Fibroblast of lung (primary cell): ENCODE measurements at regions not wholly inside any gene's neighbourhood (a gene's known extent, or its start where the extent isn't known, plus 50 kb on each side); places are given as distances from the start of the nearest gene placed in this dataset.
A peak's percentile ranks its signal among the peaks of the same experiment; 100 is the strongest.

ENCODE experiments used
- DNase-seq, 2 donors: peaks; one replicate each; pipeline versions ENCODE4 v3.0.0 to v3.0.0-alpha.2; 2010; ENCODE audit warnings: low read depth in 2 of 2
- H2AFZ ChIP-seq: 2 replicates; pipeline ENCODE4 v1.5.1; 2012; ENCODE audit warnings: low read length, control low read depth, inconsistent platforms
- H3K27ac ChIP-seq: 2 replicates; pipeline ENCODE4 v1.5.1; 2011; ENCODE audit warnings: low read length, control low read depth; ENCODE audit not compliant: insufficient read depth
- H3K27me3 ChIP-seq: 2 replicates; pipeline ENCODE4 v1.5.1; 2011; ENCODE audit warnings: mild to moderate bottlenecking, low read length; ENCODE audit not compliant: control insufficient read depth, insufficient read depth
- H3K36me3 ChIP-seq: 2 replicates; pipeline ENCODE4 v1.5.1; 2011; ENCODE audit warnings: low read length; ENCODE audit not compliant: control insufficient read depth, insufficient read depth
- H3K4me1 ChIP-seq: 2 replicates; pipeline ENCODE4 v1.5.1; 2011; ENCODE audit warnings: low read length; ENCODE audit not compliant: control insufficient read depth, insufficient read depth; ENCODE audit errors: extremely low read depth
- H3K4me2 ChIP-seq: 2 replicates; pipeline ENCODE4 v1.5.1; 2011; ENCODE audit warnings: low read length, control low read depth; ENCODE audit not compliant: insufficient read depth; ENCODE audit errors: extremely low read depth
- H3K4me3 ChIP-seq, 4 experiments: fragments of 200-600 bp in 1 of 4; sonication (generic) in 1 of 4; replicated peaks in 1 of 4; 2 replicates each; pipeline ENCODE4 v1.5.1; 2011 to 2016; ENCODE audit warnings: low read length in 4 of 4, low read depth in 3 of 4, mild to moderate bottlenecking in 3 of 4, control low read depth in 2 of 4, inconsistent platforms in 1 of 4, mixed read lengths in 1 of 4; ENCODE audit not compliant: insufficient read depth in 1 of 4; ENCODE audit errors: control extremely low read depth in 1 of 4
- H3K79me2 ChIP-seq: 2 replicates; pipeline ENCODE4 v1.5.1; 2012; ENCODE audit warnings: mild to moderate bottlenecking, low read length, inconsistent platforms; ENCODE audit not compliant: control insufficient read depth, insufficient read depth
- H3K9ac ChIP-seq: 2 replicates; pipeline ENCODE4 v1.5.1; 2011; ENCODE audit warnings: mild to moderate bottlenecking, low read length, control low read depth; ENCODE audit not compliant: insufficient read depth
- H3K9me3 ChIP-seq: 2 replicates; pipeline ENCODE4 v1.5.1; 2012; ENCODE audit warnings: low read depth, low read length; ENCODE audit not compliant: control insufficient read depth, insufficient read depth
- H4K20me1 ChIP-seq: 2 replicates; pipeline ENCODE4 v1.5.1; 2011; ENCODE audit warnings: low read length; ENCODE audit not compliant: control insufficient read depth, insufficient read depth; ENCODE audit errors: extremely low read depth
- CTCF ChIP-seq, 2 donors: IDR thresholded peaks in 1 of 2; conservative IDR thresholded peaks in 1 of 2; 1 replicate in 1 of 2; 2 replicates in 1 of 2; pipeline ENCODE4 v1.5.1; 2011 to 2012; ENCODE audit warnings: low read length in 2 of 2, control low read depth in 1 of 2, inconsistent platforms in 1 of 2, low read depth in 1 of 2, mild to moderate bottlenecking in 1 of 2
- EZH2 ChIP-seq: IDR thresholded peaks from 2 replicates; pipeline ENCODE4 v1.5.1; 2012; ENCODE audit warnings: low read length, control low read depth, mild to moderate bottlenecking; ENCODE audit errors: missing control alignments

- Histone ChIP-seq H2AFZ (no peak overlapping the region), H3K9ac (no peak overlapping the region), H3K27ac (no peak overlapping the region), H3K27me3 (peaks cover 61% of the 10 kb centered on the region), H3K79me2 (no peaks in the 10 kb centered on the region), H3K9me3 (no peaks in the 10 kb centered on the region), H4K20me1 (no peaks in the 10 kb centered on the region), H3K4me1 (peaks cover 3% of the 10 kb centered on the region), H3K36me3 (no peaks in the 10 kb centered on the region), H3K4me2 (no peak overlapping the region), H3K4me3 (no peak overlapping the region)
- no peak for TF ChIP-seq CTCF (conservative IDR thresholded peaks at IDR 0.05 in 1 of 2, IDR thresholded peaks at IDR 0.05 in 1 of 2; ENCODE audit: low read depth in 1 of 2, low read length in 2 of 2)
- no peak for TF ChIP-seq EZH2
- no peak for DNase-seq
Observed at GRCh38 chr5:73302797-73303147, 129.8 kb downstream of the TMEM174 start.

- Histone ChIP-seq H3K9me3 (no peaks in the 10 kb centered on the region), H3K79me2 (no peaks in the 10 kb centered on the region), H3K4me1 (peaks cover 3% of the 10 kb centered on the region), H3K36me3 (no peaks in the 10 kb centered on the region), H2AFZ (no peak overlapping the region), H3K9ac (no peak overlapping the region), H3K4me3 (no peak overlapping the region), H3K27ac (no peak overlapping the region), H4K20me1 (no peaks in the 10 kb centered on the region), H3K4me2 (no peak overlapping the region), H3K27me3 (peaks cover 75% of the 10 kb centered on the region)
- no peak for DNase-seq
- TF ChIP-seq CTCF (conservative IDR thresholded peaks at IDR 0.05 in 1 of 2, IDR thresholded peaks at IDR 0.05 in 1 of 2; ENCODE audit: low read depth in 1 of 2, low read length in 2 of 2) (no peak), EZH2 (peak; percentile 39)
Observed at GRCh38 chr5:73301208-73301901, 128.4 kb downstream of the TMEM174 start.

GRCh38 chr5:73300337-73301207 lies 127.6 kb downstream of the TMEM174 start:
- no peak overlapping the region for H3K9ac ChIP-seq
- peaks cover 3% of the 10 kb centered on the region for H3K4me1 ChIP-seq
- no peak overlapping the region for H3K4me3 ChIP-seq
- DNase-seq, result peak; percentile 43 to 51
- no peaks in the 10 kb centered on the region for H3K79me2 ChIP-seq
- no peaks in the 10 kb centered on the region for H3K36me3 ChIP-seq
- H3K27ac ChIP-seq, result no peak overlapping the region
- no peak overlapping the region for H3K4me2 ChIP-seq
- H3K9me3 ChIP-seq, result no peaks in the 10 kb centered on the region
- H3K27me3 ChIP-seq, result peaks cover 79% of the 10 kb centered on the region
- H2AFZ ChIP-seq, result no peak overlapping the region
- no peaks in the 10 kb centered on the region for H4K20me1 ChIP-seq
- TF ChIP-seq CTCF (conservative IDR thresholded peaks at IDR 0.05 in 1 of 2, IDR thresholded peaks at IDR 0.05 in 1 of 2; ENCODE audit: low read depth in 1 of 2, low read length in 2 of 2) (no peak), EZH2 (peak; percentile 81)
